Stimulated activated CD8-positive, alpha-beta memory T cell treated with anti-CD3 and anti-CD28 coated beads, Interleukin-2, amount 100 ng/mL, for 1 hour (primary cell): ENCODE measurements at regions not wholly inside any gene's neighbourhood (a gene's known extent, or its start where the extent isn't known, plus 50 kb on each side); places are given as distances from the start of the nearest gene placed in this dataset.
"Not testable (repeated sequence)": the region's sequence is repeated elsewhere in the genome, so short reads cannot be mapped to it uniquely, and the experiment has no call there.

Experiments used
- DNase-seq, 2 donors: peaks; one replicate each; pipeline ENCODE4 v3.0.0-alpha.2; 2020; ENCODE audit warnings: low read depth in 2 of 2

DNA sequence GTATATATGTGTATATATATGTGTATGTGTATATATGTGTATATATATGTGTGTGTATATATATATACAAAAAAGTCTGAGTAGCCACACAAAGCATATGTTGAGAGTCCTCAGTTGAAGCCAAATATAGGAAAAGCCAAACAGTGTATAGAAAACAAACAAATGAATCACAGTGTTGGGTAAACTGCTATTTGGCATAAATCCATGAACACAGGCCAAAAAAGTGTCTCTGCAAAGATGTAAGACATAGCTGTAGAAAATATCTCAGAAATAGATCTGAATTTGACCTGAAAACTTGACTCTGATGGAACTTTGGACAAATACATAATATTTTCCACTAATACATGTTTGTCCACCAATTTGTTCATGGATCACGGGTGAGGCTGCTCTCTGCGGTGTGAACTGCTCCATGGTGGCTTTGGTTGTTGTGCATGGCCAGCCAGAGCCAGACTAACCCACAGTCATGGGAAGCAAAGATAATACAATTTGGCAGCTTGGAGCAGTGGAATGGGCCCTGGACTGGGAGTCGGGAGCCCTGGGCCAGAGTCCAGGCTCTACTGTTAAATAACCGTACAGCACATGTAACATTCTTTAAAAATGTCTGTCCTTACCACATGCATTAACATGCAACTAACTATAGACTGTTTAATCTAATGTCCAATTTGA, 76.9 kb upstream of the EED start:
- no peak for DNase-seq

- DNase-seq = not testable (repeated sequence)
Measured at GRCh38 chr11:86166287-86166686, 78.3 kb upstream of the EED start.

DNA sequence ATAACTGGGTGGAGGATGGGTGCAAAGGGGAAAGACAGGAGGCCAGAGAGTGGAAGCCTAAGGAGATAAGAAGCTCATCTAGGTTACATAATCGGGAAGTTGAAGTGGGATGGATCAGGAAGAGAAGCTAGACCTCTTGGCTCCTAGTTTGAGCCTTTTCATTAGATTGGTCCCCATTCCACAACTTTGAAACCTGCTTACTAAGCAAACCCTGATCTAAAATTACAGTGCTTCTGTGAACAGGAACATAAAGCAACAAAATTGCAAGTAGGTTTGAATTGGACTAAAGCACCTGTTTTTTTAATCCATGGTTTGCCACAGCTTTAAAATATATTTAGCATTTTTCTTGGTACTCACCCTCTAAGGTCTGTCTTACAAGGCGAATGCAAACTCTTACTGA, 80.4 kb upstream of the EED start:
- DNase-seq = no peak

- not testable (repeated sequence) for DNase-seq
Measured at GRCh38 chr11:86163221-86163876, 81.2 kb upstream of the EED start.

- DNase-seq = no peak
Measured at GRCh38 chr11:86162239-86162638, 82.3 kb upstream of the EED start.

DNA sequence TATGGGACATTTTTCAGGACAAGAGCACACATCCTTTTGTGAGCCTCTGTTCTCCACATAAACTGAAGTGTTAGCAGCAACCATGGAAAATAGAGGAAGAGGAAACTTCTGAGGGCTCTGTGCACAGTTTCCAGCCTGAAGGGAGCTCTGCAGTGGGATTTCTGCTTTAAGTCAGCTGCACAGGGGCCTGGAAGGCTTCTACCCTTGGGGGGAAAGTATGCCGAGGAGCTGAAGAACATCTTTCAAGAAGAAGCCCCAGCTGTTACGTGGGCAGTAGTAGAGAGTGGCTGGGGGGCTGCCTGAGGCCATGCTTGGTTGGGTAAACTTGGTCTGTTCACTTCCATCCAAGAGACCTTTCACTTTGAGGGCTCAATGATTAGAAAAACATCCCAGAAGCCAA, 82.7 kb upstream of the EED start:
- no peak for DNase-seq

DNA sequence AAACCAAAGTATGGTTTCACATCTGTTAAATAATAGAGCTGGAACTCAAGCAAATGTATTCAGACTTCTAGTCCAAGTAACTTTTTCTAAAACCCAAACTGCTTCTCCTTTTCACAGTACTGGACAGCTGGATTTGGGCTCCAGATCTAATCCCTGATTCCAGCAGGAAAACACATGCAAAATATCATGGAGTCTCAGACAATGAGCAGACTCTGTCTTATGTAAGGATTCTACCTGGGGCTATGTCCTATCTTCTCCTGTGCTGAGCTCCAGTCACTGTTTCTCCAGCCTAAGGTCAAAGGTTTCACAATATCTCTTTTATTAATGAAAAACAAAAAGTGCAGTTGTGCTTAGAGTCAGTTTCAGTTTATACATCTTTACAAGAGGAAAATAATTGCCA, 83.2 kb upstream of the EED start:
- DNase-seq = no peak

GRCh38 chr11:86160541-86161149, 83.9 kb upstream of the EED start:
- DNase-seq = no peak

GRCh38 chr11:86159581-86159891, 85.0 kb upstream of the EED start:
- DNase-seq = no peak

- no peak for DNase-seq
Measured at GRCh38 chr11:86158704-86159580, 85.6 kb upstream of the EED start.

- no peak for DNase-seq
Measured at GRCh38 chr11:86157797-86158378, 86.7 kb upstream of the EED start.

- DNase-seq = no peak
Measured at GRCh38 chr11:86156397-86156955, 87.6 kb upstream of the PICALM start.

DNA sequence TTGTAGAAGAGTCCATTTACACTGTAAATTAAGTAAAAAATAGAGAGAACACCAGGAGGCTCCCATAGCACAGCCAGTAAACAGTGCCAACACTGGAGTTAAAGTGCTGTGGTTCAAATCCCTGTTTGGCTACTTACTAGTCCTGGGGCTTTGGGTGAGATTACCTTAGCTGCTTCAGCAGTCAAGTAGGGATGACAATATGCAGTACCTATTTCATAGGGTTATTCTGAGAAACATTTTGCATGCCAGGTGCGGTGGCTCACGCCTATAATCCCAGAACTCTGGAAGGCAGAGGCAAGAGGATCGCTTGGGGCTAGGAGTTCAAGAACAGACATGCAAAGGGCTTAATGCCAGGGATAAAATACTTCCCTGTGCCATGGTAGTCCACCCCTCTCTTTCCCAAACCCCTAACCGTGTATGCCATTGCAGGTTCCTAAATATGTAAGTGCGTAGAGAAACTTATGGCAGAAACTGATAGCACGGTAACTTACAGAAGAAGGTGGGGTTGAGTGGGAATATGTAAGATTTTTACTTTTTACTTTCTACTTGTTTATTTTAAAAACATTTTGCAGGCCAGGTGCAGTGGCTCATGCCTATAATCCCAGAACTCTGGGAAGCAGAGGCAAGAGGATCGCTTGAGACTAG, 86.4 kb upstream of the PICALM start:
- no peak for DNase-seq

DNA sequence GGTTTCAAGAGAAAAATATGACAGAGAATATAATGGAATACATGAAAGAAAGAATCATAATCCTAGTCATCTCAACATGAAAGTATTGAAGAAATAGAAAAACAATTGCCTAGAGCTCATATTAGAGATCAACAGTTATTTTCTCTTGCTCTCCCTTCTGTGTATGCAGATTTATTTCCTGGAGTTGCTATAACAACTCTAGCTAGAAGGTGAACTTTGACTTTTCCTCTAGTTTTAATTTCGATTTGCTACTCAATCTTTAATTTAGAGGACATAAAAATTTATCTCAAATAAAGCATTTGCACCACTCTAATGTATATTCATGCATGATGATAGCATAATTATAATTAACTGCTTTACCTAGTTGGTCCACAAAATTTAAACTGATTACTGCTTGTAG, 84.6 kb upstream of the PICALM start:
- no peak for DNase-seq

DNA sequence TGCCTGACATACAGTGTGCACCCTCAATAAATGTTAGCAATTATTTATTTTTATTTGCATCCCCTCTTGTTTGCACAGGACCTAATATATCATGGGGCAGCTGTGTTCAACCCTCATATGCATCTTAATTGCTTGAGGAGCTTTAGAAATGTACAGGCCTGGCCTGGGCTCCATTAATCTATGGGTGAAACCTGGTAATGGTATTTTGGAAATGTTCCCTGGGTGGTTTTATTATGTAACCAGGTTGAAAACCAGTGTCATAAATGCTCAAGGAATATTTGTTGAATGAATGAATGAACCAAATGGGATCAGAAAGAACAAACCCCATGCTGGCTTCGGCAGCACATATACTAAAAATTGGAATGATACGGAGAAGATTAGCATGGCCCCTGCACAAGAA, 84.0 kb upstream of the PICALM start:
- DNase-seq = no peak

- no peak for DNase-seq
Measured at GRCh38 chr11:86152006-86152862, 83.3 kb upstream of the PICALM start.

DNA sequence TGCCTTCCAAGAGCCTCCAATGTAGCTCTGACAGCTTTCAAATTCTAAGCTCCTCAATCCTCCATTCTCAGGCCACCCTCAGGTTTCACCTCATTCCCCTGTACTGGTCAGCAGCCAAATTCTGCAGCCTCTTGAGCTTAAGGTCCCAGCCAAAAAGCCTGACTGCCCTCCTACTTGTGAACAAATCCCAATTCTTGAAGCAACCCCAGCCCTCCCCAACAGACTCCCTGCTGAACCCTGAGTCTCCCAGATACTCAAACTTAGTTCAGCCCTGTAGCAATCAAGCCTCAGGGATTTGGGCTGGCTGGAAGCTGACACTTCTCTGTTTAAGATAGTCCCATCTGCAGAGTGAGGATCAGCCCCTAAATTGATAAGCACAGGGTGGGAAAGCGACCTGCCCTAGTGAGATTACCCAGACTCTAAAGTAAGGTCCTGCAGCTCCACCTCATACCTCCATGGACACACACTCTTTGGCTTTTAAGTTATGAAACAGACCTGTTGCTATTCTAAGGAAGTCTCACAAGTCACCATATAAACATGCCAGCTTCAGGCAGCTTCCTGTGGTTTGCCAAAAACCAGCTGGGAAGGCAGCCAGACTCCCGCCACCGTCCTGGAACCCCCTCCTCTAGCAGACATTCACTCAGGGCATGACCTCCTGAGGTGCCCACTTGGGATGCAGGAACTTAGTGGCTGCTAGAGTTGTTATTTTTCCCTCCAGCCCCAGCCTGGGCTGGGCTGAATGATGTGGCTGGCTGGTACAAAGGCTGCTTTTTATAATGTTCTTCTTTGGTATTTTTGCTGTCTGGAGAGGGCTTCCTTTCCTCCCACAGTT, 82.5 kb upstream of the PICALM start:
- no peak for DNase-seq

- DNase-seq = no peak
Measured at GRCh38 chr11:86150847-86151173, 81.9 kb upstream of the PICALM start.

- DNase-seq = no peak
Measured at GRCh38 chr11:86149792-86150191, 80.9 kb upstream of the PICALM start.

GRCh38 chr11:86148345-86148747, 79.5 kb upstream of the PICALM start:
- DNase-seq = no peak
